Lung (tissue), 11 donors: ENCODE measurements at regions not wholly inside any gene's neighbourhood (a gene's known extent, or its start where the extent isn't known, plus 50 kb on each side); places are given as distances from the start of the nearest gene placed in this dataset.

Experiments used
- ATAC-seq: fragments of 200-7000 bp; cut with Tn5 transposase; one replicate; pipeline ENCODE4 v1.9.1; 2020; ENCODE audit warnings: moderate number of reproducible peaks; ENCODE audit not compliant: insufficient read depth, low FRiP score
- DNase-seq, 3 donors: peaks; one replicate each; pipeline ENCODE4 v3.0.0-alpha.2; 2013 to 2017
- H3K27ac ChIP-seq, 2 donors: one replicate each; pipeline ENCODE4 v1.5.1; 2013; ENCODE audit warnings: mild to moderate bottlenecking in 2 of 2, moderate library complexity in 2 of 2, control low read depth in 1 of 2, inconsistent platforms in 1 of 2, low read depth in 1 of 2, low read length in 1 of 2
- H3K27me3 ChIP-seq, 3 donors: one replicate each; pipeline ENCODE4 v1.5.1; 2013; ENCODE audit warnings: low read length in 2 of 3; ENCODE audit not compliant: control insufficient read depth in 3 of 3, insufficient read depth in 3 of 3
- H3K36me3 ChIP-seq, 4 donors: one replicate each; pipeline ENCODE4 v1.5.1; 2013; ENCODE audit warnings: low read length in 4 of 4, mild to moderate bottlenecking in 1 of 4, moderate library complexity in 1 of 4; ENCODE audit not compliant: control insufficient read depth in 4 of 4, insufficient read depth in 4 of 4
- H3K4me1 ChIP-seq, 5 donors: one replicate each; pipeline ENCODE4 v1.5.1; 2013; ENCODE audit warnings: low read length in 5 of 5, mild to moderate bottlenecking in 2 of 5, moderate library complexity in 1 of 5; ENCODE audit not compliant: control insufficient read depth in 5 of 5, insufficient read depth in 5 of 5
- H3K4me3 ChIP-seq: one replicate; pipeline ENCODE4 v1.5.1; 2013; ENCODE audit warnings: mild to moderate bottlenecking, control low read depth, moderate library complexity
- H3K9ac ChIP-seq, 2 donors: one replicate each; pipeline ENCODE4 v1.5.1; 2013; ENCODE audit warnings: low read length in 2 of 2, control low read depth in 1 of 2; ENCODE audit not compliant: insufficient read depth in 1 of 2
- H3K9me3 ChIP-seq, 4 donors: one replicate each; pipeline ENCODE4 v1.5.1; 2013; ENCODE audit warnings: low read length in 3 of 4, mild to moderate bottlenecking in 1 of 4, moderate library complexity in 1 of 4; ENCODE audit not compliant: control insufficient read depth in 4 of 4, insufficient read depth in 3 of 4
- WGBS, 2 donors: extraction: QIAGEN DNeasy Blood & Tissue Kit; methylation state at CpG; one replicate each; pipeline ENCODE4 v1.1.7; 2013; 5-methylcytosine and 5-hydroxymethylcytosine counted together
- TF ChIP-seq, protein P1 (sequence below): IDR thresholded peaks from 2 replicates; pipeline ENCODE4 v1.5.1; 2012; ENCODE audit warnings: mild to moderate bottlenecking; ENCODE audit errors: control extremely low read depth, extremely low read depth
- donor health status: control.
- donor health status: control.
- donor health status: Bipolar disorder and iron deficiency.
- donor health status: healthy.
- donor health status: DM: yes; HTN: yes; CAD: no.

DNA sequence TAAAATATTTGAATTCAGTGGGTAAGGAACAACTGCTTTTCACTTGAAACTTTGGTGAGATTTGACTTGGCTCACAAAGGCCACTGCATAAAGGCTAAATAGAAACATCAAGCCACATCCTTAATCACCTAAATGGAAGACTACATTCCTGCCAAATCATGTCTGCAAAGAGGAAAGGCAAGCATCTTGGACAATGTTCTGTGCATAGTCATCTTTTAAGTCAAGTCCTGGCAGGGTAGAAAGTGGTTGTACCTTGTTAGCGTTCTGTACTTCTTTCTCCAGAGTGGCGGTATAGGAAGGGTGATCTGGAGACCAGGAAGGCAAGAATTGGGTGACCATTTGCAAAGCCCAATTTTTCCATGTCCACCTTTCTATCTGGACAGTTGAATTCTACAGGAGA is 121.4 kb upstream of the SLC14A2 start:
- DNase-seq (no peak), ATAC-seq (no peak)
- WGBS, 2 donors: 97 to 100% methylated on average over 2 of the region's 2 CpGs

DNA sequence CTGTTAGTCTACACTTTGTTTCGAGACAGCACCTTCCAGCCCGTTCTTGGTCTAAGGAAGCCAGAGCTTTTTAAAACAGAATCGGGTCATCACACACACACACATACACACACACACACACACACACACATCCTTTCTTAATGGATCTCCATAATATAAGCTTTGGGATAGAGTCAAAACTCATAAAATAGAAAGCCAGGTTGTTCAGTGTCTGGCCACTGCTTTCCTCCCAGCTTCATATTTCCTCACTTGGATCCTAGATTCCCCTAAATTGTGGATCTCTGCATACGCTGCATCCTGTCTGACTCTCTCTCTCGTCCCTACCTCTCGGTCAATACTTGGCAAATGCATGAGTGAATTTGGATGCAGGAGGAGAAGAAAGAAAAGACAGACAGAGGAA is 120.5 kb upstream of the SLC14A2 start:
- Histone ChIP-seq H3K27me3 (peaks cover 0 to 4% (median 0%) of the 10 kb centered on the region in 3 donors), H3K4me1 (no peaks in the 10 kb centered on the region), H3K27ac (no peak overlapping the region), H3K36me3 (no peaks in the 10 kb centered on the region), H3K9me3 (peaks cover 0 to 2% (median 0%) of the 10 kb centered on the region in 4 donors), H3K9ac (no peak overlapping the region), H3K4me3 (no peak overlapping the region)
- DNase-seq (no peak), ATAC-seq (no peak)
- WGBS, 2 donors: 90 to 91% methylated on average over 6 of the region's 6 CpGs
- TF ChIP-seq, protein P1, sequence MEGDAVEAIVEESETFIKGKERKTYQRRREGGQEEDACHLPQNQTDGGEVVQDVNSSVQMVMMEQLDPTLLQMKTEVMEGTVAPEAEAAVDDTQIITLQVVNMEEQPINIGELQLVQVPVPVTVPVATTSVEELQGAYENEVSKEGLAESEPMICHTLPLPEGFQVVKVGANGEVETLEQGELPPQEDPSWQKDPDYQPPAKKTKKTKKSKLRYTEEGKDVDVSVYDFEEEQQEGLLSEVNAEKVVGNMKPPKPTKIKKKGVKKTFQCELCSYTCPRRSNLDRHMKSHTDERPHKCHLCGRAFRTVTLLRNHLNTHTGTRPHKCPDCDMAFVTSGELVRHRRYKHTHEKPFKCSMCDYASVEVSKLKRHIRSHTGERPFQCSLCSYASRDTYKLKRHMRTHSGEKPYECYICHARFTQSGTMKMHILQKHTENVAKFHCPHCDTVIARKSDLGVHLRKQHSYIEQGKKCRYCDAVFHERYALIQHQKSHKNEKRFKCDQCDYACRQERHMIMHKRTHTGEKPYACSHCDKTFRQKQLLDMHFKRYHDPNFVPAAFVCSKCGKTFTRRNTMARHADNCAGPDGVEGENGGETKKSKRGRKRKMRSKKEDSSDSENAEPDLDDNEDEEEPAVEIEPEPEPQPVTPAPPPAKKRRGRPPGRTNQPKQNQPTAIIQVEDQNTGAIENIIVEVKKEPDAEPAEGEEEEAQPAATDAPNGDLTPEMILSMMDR: no peak

More for the DNA sequence above, 121.4 kb upstream of the SLC14A2 start:
- Histone ChIP-seq H3K4me3 (no peak overlapping the region), H3K27ac (no peak overlapping the region), H3K4me1 (no peaks in the 10 kb centered on the region), H3K36me3 (no peaks in the 10 kb centered on the region), H3K9ac (no peak overlapping the region), H3K9me3 (peaks cover 0 to 2% (median 0%) of the 10 kb centered on the region in 4 donors), H3K27me3 (peaks cover 0 to 4% (median 0%) of the 10 kb centered on the region in 3 donors)
- TF ChIP-seq, protein P1: no peak

DNA sequence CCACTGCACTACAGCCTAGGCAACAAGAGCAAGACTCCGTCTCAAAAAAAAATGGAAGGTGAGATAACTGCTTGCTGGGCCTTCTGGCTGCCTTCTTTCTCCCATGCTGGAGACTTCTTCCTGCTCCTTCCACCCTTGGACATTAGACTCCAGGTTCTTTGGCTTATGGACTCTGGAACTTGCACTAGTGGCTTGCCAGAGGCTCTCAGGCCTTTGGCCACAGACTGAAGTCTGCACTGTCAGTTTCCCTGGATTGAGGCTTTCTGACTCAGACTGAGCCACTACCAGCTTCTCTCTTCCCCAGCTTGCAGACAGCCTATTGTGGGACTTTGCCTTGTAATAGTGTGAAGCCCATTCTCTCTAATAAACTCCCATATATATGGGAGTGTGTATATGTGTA is 118.5 kb upstream of the SLC14A2 start:
- DNase-seq: no peak
- no peak overlapping the region for H3K4me3 ChIP-seq
- H3K4me1 ChIP-seq: no peaks in the 10 kb centered on the region
- H3K36me3 ChIP-seq: no peaks in the 10 kb centered on the region
- TF ChIP-seq, protein P1: no peak
- H3K9me3 ChIP-seq: peaks cover 0 to 3% (median 0%) of the 10 kb centered on the region in 4 donors
- 98 to 100% methylated on average over 1 of the region's 1 CpG for WGBS, 2 donors
- no peak overlapping the region for H3K27ac ChIP-seq
- peaks cover 0 to 4% (median 0%) of the 10 kb centered on the region in 3 donors for H3K27me3 ChIP-seq
- no peak for ATAC-seq
- H3K9ac ChIP-seq: no peak overlapping the region

DNA sequence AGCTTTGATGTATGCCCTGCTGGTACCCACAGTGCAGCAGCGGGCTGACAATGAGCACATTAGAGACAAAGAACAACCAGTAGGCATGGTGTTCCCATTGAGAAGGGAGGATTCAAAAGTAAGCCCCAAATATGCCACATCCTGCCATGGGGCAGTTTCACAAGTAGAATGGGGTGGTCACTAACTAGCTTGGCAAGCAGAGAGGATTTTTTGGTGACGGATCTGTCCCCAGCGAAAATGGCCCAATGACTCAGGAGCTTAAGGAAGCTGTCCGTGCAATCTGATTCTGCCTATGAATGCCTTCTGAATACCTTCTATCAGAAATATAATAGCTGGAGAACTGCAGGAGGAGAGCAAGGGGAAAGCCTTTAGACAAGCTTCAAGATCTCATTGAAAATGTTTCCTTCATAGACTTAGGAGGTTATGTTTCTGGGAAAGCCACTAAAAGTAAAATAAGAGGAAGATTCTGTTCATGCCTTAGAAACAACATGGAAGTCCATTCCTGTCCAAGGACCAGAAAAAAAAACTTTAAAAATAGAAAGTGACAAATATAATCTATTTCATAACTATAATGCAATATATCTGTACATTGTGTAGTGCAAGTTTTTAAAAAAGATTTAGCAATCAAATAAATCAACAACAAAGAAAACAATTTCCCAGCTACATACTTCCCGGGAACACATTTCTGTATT is 117.5 kb upstream of the SLC14A2 start:
- H3K9me3 ChIP-seq: peaks cover 0 to 3% (median 0%) of the 10 kb centered on the region in 4 donors
- TF ChIP-seq, protein P1: no peak
- no peaks in the 10 kb centered on the region for H3K36me3 ChIP-seq
- H3K27me3 ChIP-seq: peaks cover 0 to 4% (median 0%) of the 10 kb centered on the region in 3 donors
- H3K4me3 ChIP-seq: no peak overlapping the region
- DNase-seq (no peak), ATAC-seq (no peak)
- no peak overlapping the region for H3K27ac ChIP-seq
- no peak overlapping the region for H3K9ac ChIP-seq
- H3K4me1 ChIP-seq: no peaks in the 10 kb centered on the region
- WGBS, 2 donors: 87 to 98% methylated on average over 5 of the region's 5 CpGs
